ENCODE measurements at regions not wholly inside any gene's neighbourhood (a gene's known extent, or its start where the extent isn't known, plus 50 kb on each side); places are given as distances from the start of the nearest gene placed in this dataset.

GRCh38 chr18:78133729-78134128 is 845.9 kb upstream of the SALL3 start:
- no peaks in the 10 kb centered on the region for H3K27me3 Mint-ChIP-seq (ENCODE audit: low read depth)
- H3K36me3 Mint-ChIP-seq (ENCODE audit: low read depth): no peaks in the 10 kb centered on the region
- no peaks in the 10 kb centered on the region for H3K4me1 Mint-ChIP-seq (ENCODE audit: low read depth)
- no peaks in the 10 kb centered on the region for H3K9me3 Mint-ChIP-seq
- no peak for DNase-seq (ENCODE audit: low spot score)
- no peak overlapping the region for H3K4me3 Mint-ChIP-seq
- H3K27ac Mint-ChIP-seq: no peak overlapping the region

- no peaks in the 10 kb centered on the region for H3K4me1 Mint-ChIP-seq (ENCODE audit: low read depth)
- no peaks in the 10 kb centered on the region for H3K9me3 Mint-ChIP-seq
- no peaks in the 10 kb centered on the region for H3K36me3 Mint-ChIP-seq (ENCODE audit: low read depth)
- no peak overlapping the region for H3K4me3 Mint-ChIP-seq
- no peak for DNase-seq (ENCODE audit: low spot score)
- no peaks in the 10 kb centered on the region for H3K27me3 Mint-ChIP-seq (ENCODE audit: low read depth)
- no peak overlapping the region for H3K27ac Mint-ChIP-seq
Observed at GRCh38 chr18:78136986-78137385, 842.6 kb upstream of the SALL3 start.

GRCh38 chr18:78138983-78139496 is 840.6 kb upstream of the SALL3 start:
- H3K36me3 Mint-ChIP-seq (ENCODE audit: low read depth): no peaks in the 10 kb centered on the region
- H3K27me3 Mint-ChIP-seq (ENCODE audit: low read depth): no peaks in the 10 kb centered on the region
- H3K4me1 Mint-ChIP-seq (ENCODE audit: low read depth): no peaks in the 10 kb centered on the region
- H3K4me3 Mint-ChIP-seq: no peak overlapping the region
- no peak overlapping the region for H3K27ac Mint-ChIP-seq
- no peak for DNase-seq (ENCODE audit: low spot score)
- H3K9me3 Mint-ChIP-seq: no peaks in the 10 kb centered on the region

DNA sequence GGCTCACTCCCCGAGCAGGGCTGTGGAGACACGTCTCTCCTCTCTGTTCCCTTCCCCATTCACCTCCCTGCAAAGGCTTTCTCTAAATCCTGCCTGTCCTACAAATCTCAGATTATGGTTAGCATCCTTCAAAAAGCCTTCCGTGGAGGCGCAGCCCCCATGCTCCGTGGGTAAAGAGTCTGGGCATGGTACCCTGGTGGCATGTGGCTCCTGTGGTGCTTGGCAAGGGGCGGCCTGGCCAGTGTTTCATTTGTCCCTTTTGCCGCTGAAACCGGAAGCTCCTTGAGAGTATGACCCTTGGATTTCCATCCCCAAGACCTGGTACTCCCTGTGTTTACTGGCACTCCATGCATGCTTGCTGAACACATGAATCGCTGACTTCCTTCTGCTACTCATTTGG is 839.3 kb upstream of the SALL3 start:
- Mint-ChIP-seq H3K27me3 (ENCODE audit: low read depth) (no peaks in the 10 kb centered on the region), H3K27ac (no peak overlapping the region), H3K36me3 (ENCODE audit: low read depth) (no peaks in the 10 kb centered on the region), H3K4me1 (ENCODE audit: low read depth) (no peaks in the 10 kb centered on the region), H3K4me3 (no peak overlapping the region), H3K9me3 (no peaks in the 10 kb centered on the region)
- DNase-seq (ENCODE audit: low spot score): no peak

DNA sequence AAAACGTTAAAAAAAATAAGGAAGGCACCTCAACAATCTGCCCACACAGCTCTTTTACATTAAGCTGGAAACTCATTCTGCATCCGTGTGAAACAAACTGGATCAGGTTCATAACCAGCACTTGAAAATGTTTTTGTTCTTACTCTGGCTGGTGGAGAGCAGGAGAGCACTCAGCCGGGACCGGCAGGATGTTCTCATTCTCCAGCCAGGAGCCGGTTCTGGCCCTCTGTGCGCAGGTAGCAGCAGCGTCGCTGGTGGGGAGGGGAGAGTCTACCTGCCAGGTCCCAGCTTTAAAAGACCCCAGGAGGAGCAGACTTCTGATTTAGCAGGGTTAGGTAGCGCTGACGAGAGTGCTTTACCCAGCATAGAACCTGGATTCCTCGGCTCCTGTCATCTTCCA is 834.9 kb upstream of the SALL3 start:
- H3K36me3 Mint-ChIP-seq (ENCODE audit: low read depth): no peaks in the 10 kb centered on the region
- no peak overlapping the region for H3K27ac Mint-ChIP-seq
- H3K27me3 Mint-ChIP-seq (ENCODE audit: low read depth): no peaks in the 10 kb centered on the region
- no peaks in the 10 kb centered on the region for H3K4me1 Mint-ChIP-seq (ENCODE audit: low read depth)
- H3K9me3 Mint-ChIP-seq: no peaks in the 10 kb centered on the region
- DNase-seq (ENCODE audit: low spot score): no peak
- H3K4me3 Mint-ChIP-seq: no peak overlapping the region

- Mint-ChIP-seq H3K4me3 (no peak overlapping the region), H3K4me1 (ENCODE audit: low read depth) (no peaks in the 10 kb centered on the region), H3K27ac (no peak overlapping the region), H3K36me3 (ENCODE audit: low read depth) (no peaks in the 10 kb centered on the region), H3K9me3 (peaks cover under 1% of the 10 kb centered on the region), H3K27me3 (ENCODE audit: low read depth) (no peaks in the 10 kb centered on the region)
- no peak for DNase-seq (ENCODE audit: low spot score)
Observed at GRCh38 chr18:78145096-78145495, 834.5 kb upstream of the SALL3 start.

- Mint-ChIP-seq H3K4me1 (ENCODE audit: low read depth) (no peaks in the 10 kb centered on the region), H3K9me3 (peaks cover 7% of the 10 kb centered on the region), H3K27ac (no peak overlapping the region), H3K27me3 (ENCODE audit: low read depth) (no peaks in the 10 kb centered on the region), H3K36me3 (ENCODE audit: low read depth) (no peaks in the 10 kb centered on the region), H3K4me3 (no peak overlapping the region)
- DNase-seq (ENCODE audit: low spot score): no peak
Observed at GRCh38 chr18:78146136-78147085, 833.2 kb upstream of the SALL3 start.

DNA sequence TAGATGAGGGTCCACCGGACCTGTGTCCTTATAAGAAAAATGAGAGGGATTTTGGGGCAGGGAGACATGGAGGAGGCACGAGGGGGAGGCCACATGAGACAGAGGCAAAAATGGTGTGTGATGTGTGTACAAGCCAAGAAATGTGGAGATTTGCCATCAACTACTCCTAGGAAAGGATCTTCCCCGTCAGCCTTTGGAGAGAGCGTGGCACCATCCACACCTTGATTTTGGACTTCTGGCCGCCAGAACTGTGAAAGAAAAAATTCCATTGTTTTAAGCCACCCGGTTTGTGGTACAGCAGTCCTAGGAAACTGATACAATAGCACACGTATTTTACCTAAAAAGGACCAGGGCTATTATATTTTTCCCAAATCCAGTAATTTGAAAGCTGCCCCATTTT is 829.0 kb upstream of the SALL3 start:
- Mint-ChIP-seq H3K4me1 (ENCODE audit: low read depth) (no peaks in the 10 kb centered on the region), H3K4me3 (no peak overlapping the region), H3K9me3 (peaks cover 7% of the 10 kb centered on the region), H3K36me3 (ENCODE audit: low read depth) (no peaks in the 10 kb centered on the region), H3K27ac (no peak overlapping the region), H3K27me3 (ENCODE audit: low read depth) (no peaks in the 10 kb centered on the region)
- no peak for DNase-seq (ENCODE audit: low spot score)

DNA sequence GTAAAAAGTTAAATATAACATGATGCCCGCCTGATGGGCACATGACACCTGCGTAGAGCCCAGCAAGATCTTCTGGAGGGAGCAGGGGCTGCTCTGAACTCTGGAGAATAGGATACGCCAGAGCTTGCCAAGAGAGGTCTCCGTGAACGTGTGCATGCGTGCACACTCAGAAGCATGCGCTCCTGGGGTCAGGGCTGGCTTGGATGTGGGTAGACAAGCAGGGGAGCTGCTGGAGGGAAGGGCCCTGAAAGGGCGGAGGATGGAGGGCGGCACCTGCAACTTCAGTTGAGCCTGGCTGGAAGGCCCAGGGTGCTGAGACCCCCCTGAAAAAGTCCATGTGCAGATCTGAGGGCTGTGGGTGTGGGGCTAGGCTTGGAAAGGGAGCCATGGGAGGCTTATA is 828.4 kb upstream of the SALL3 start:
- H3K36me3 Mint-ChIP-seq (ENCODE audit: low read depth): no peaks in the 10 kb centered on the region
- peaks cover 7% of the 10 kb centered on the region for H3K9me3 Mint-ChIP-seq
- no peak overlapping the region for H3K4me3 Mint-ChIP-seq
- H3K27me3 Mint-ChIP-seq (ENCODE audit: low read depth): no peaks in the 10 kb centered on the region
- no peaks in the 10 kb centered on the region for H3K4me1 Mint-ChIP-seq (ENCODE audit: low read depth)
- no peak overlapping the region for H3K27ac Mint-ChIP-seq
- DNase-seq (ENCODE audit: low spot score): no peak

GRCh38 chr18:78151948-78152725 is 827.5 kb upstream of the SALL3 start:
- no peak overlapping the region for H3K4me3 Mint-ChIP-seq
- no peaks in the 10 kb centered on the region for H3K4me1 Mint-ChIP-seq (ENCODE audit: low read depth)
- peaks cover 7% of the 10 kb centered on the region for H3K9me3 Mint-ChIP-seq
- H3K27me3 Mint-ChIP-seq (ENCODE audit: low read depth): no peaks in the 10 kb centered on the region
- no peak for DNase-seq (ENCODE audit: low spot score)
- H3K27ac Mint-ChIP-seq: no peak overlapping the region
- H3K36me3 Mint-ChIP-seq (ENCODE audit: low read depth): no peaks in the 10 kb centered on the region

DNA sequence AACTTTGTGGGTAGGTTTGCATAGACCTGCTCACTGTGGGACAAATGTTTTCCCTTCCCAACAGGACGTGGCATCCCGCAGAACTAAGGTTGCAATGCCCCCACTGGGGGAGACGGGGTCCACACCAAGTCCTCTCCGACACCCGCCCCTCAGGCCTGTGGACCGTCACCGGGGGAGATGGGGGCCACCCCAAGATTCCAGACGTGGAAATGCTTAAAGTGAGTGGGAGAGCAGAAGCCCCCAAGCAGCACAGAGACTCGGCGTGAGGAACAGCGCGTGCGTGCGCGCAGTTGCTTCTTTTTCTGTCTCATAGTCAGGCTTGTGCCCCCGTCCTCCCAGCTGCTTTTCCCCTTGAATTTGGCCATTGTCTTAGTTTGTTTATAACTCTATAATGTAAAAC is 826.3 kb upstream of the SALL3 start:
- Mint-ChIP-seq H3K36me3 (ENCODE audit: low read depth) (no peaks in the 10 kb centered on the region), H3K27me3 (ENCODE audit: low read depth) (no peaks in the 10 kb centered on the region), H3K27ac (no peak overlapping the region), H3K4me3 (no peak overlapping the region), H3K4me1 (ENCODE audit: low read depth) (no peaks in the 10 kb centered on the region), H3K9me3 (peaks cover 7% of the 10 kb centered on the region)
- no peak for DNase-seq (ENCODE audit: low spot score)

- H3K4me3 Mint-ChIP-seq: no peak overlapping the region
- H3K27me3 Mint-ChIP-seq (ENCODE audit: low read depth): no peaks in the 10 kb centered on the region
- H3K4me1 Mint-ChIP-seq (ENCODE audit: low read depth): no peaks in the 10 kb centered on the region
- no peak overlapping the region for H3K27ac Mint-ChIP-seq
- peaks cover 7% of the 10 kb centered on the region for H3K9me3 Mint-ChIP-seq
- no peak for DNase-seq (ENCODE audit: low spot score)
- H3K36me3 Mint-ChIP-seq (ENCODE audit: low read depth): no peaks in the 10 kb centered on the region
Observed at GRCh38 chr18:78154444-78154843, 825.2 kb upstream of the SALL3 start.

DNA sequence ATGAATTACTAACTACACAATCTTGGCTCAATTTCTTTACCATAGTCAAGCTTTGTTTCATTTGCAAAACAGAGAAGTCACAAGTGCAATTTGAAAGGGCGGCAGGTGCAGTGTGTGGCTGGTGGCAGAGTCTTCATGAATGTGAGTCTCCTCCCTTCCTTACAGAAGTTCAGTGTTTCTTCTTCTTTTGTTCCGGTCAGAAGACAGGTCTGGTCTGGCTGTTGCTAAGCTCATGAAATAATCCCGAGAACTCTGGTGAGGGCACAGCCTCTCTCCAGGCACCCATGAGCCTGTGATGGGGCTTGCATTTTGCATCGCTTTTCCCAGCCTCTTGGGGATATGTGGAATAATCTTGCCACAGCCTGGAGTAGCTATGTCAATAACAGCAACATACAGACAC is 824.8 kb upstream of the SALL3 start:
- H3K27me3 Mint-ChIP-seq (ENCODE audit: low read depth): no peaks in the 10 kb centered on the region
- peaks cover 7% of the 10 kb centered on the region for H3K9me3 Mint-ChIP-seq
- DNase-seq (ENCODE audit: low spot score): no peak
- H3K27ac Mint-ChIP-seq: no peak overlapping the region
- no peaks in the 10 kb centered on the region for H3K36me3 Mint-ChIP-seq (ENCODE audit: low read depth)
- no peaks in the 10 kb centered on the region for H3K4me1 Mint-ChIP-seq (ENCODE audit: low read depth)
- H3K4me3 Mint-ChIP-seq: no peak overlapping the region

- H3K36me3 Mint-ChIP-seq (ENCODE audit: low read depth): no peaks in the 10 kb centered on the region
- no peak overlapping the region for H3K27ac Mint-ChIP-seq
- no peak overlapping the region for H3K4me3 Mint-ChIP-seq
- H3K27me3 Mint-ChIP-seq (ENCODE audit: low read depth): no peaks in the 10 kb centered on the region
- H3K9me3 Mint-ChIP-seq: no peaks in the 10 kb centered on the region
- no peaks in the 10 kb centered on the region for H3K4me1 Mint-ChIP-seq (ENCODE audit: low read depth)
- no peak for DNase-seq (ENCODE audit: low spot score)
Observed at GRCh38 chr18:78156466-78156865, 823.2 kb upstream of the SALL3 start.
